Bronchial epithelial cell (primary cell): ENCODE measurements at regions not wholly inside any gene's neighbourhood (a gene's known extent, or its start where the extent isn't known, plus 50 kb on each side); places are given as distances from the start of the nearest gene placed in this dataset.

Source experiments
- DNase-seq: peaks from one replicate; pipeline ENCODE4 v3.0.0-alpha.2; 2010; ENCODE audit warnings: low read depth
- FAIRE-seq: peaks from 2 replicates; lab custom pipeline; 2011; peaks lifted over from hg19 to GRCh38; lab: Jason Lieb, UNC
- H3K27me3 ChIP-seq: 2 replicates; pipeline ENCODE4 v1.5.1; 2011; ENCODE audit warnings: low read length; ENCODE audit not compliant: control insufficient read depth, insufficient read depth
- H3K36me3 ChIP-seq: 2 replicates; pipeline ENCODE4 v1.5.1; 2011; ENCODE audit warnings: low read length; ENCODE audit not compliant: control insufficient read depth, insufficient read depth
- H3K4me3 ChIP-seq: 2 replicates; pipeline ENCODE4 v1.5.1; 2011; ENCODE audit warnings: mild to moderate bottlenecking, low read depth, low read length, control low read depth
- TF ChIP-seq, protein P1 (sequence below): IDR thresholded peaks from 2 replicates; pipeline ENCODE4 v1.5.1; 2011; ENCODE audit warnings: mild to moderate bottlenecking, moderate library complexity, low read length, control low read depth, inconsistent platforms; ENCODE audit not compliant: insufficient read depth, severe bottlenecking

DNA sequence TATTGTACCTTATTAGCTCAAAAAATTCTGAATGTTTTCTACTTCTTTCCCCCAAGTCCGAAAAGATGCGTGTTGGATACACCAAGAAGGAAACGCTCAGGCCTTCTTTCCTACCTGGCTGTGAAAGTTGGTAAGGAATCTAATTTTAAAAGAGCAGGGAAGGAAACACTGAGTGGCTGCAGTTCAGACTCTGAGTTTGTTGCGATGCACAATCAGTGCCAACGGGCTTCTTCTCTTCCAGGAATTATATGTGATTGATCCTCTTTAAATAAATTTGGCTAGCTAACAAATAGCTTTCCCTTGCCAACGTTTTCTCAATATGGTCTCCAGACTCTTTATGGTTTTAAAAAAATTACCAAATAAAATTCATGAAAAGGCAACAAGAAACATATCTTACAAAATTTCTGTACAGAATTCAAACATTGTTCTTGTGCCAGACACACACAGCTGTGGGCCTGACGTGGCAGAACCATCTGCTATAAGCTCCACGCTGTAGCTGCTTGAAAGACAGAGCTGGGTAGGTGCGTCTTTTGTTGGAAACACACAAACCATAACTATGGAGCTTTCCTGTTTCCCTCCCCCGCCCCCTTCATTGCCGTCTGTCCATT is 493.1 kb downstream of the ZNF608 start:
- no peaks in the 10 kb centered on the region for H3K27me3 ChIP-seq
- no peaks in the 10 kb centered on the region for H3K36me3 ChIP-seq
- DNase-seq = no peak
- H3K4me3 ChIP-seq = no peak overlapping the region
- no peak for FAIRE-seq
- TF ChIP-seq, protein P1, sequence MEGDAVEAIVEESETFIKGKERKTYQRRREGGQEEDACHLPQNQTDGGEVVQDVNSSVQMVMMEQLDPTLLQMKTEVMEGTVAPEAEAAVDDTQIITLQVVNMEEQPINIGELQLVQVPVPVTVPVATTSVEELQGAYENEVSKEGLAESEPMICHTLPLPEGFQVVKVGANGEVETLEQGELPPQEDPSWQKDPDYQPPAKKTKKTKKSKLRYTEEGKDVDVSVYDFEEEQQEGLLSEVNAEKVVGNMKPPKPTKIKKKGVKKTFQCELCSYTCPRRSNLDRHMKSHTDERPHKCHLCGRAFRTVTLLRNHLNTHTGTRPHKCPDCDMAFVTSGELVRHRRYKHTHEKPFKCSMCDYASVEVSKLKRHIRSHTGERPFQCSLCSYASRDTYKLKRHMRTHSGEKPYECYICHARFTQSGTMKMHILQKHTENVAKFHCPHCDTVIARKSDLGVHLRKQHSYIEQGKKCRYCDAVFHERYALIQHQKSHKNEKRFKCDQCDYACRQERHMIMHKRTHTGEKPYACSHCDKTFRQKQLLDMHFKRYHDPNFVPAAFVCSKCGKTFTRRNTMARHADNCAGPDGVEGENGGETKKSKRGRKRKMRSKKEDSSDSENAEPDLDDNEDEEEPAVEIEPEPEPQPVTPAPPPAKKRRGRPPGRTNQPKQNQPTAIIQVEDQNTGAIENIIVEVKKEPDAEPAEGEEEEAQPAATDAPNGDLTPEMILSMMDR = no peak

DNA sequence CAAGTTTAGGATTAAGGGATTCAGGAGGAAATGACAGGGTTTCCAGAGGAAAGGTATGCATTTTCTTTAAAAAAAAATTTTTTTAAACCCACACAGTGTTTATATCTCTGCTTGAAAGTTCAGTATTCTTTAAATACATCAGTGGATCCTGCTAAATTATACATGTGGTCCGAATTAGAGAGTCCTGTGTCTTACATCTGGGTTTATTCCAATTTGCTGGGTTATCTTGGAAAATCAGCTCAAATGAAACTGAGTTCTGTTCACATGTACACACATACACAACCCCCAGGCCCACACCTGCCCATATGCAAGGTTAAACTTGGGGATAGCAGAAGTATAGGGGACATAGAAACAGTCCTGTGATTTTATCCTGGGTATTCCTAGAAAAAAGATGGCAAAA is 493.7 kb downstream of the ZNF608 start:
- no peak for DNase-seq
- no peaks in the 10 kb centered on the region for H3K27me3 ChIP-seq
- no peak for FAIRE-seq
- TF ChIP-seq, protein P1 = no peak
- no peak overlapping the region for H3K4me3 ChIP-seq
- no peaks in the 10 kb centered on the region for H3K36me3 ChIP-seq

DNA sequence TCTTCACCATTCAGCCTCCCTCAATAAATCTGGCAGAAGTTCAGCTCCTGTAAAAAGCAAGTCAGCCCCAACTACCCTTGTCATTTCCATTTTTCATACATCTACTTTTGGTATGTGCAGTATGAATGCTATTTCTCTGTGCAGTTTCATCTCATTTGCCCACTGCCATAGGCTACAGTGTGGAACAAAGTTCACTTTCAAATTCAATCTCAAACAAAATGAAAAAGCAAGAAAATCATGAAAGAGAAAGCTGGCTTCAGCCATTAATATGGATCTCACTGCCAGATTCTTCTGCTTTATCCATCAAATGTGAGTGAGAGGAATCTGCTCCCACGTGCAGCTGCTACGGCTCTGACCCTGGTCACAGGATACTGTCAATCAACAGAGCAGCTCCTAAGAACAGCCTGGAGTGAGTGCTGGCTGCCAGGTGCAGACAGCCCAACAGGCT is 494.2 kb downstream of the ZNF608 start:
- FAIRE-seq = no peak
- TF ChIP-seq, protein P1 = no peak

DNA sequence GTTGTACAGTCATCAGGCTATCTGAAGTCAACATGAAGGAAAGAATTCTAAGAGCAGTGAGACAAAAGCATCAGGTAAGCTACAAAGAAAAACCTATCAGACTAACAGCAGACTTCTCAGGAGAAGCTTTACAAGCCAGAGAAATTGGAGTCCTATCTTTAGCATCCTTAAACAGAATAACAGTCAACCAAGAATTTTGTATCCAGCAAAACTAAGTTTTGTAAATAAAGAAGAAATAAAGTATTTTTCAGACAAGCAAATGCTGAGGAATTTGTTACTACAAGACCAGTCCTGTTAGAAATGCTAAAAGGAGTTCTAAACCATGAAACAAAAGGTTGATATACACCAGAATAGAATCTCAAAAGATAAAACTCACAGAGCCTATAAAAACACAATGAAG is 501.2 kb downstream of the ZNF608 start:
- FAIRE-seq (no peak), DNase-seq (no peak)
- H3K36me3 ChIP-seq = no peaks in the 10 kb centered on the region
- no peaks in the 10 kb centered on the region for H3K27me3 ChIP-seq
- H3K4me3 ChIP-seq = no peak overlapping the region
- TF ChIP-seq, protein P1 = no peak

More for the DNA sequence above, 494.2 kb downstream of the ZNF608 start:
- no peak overlapping the region for H3K4me3 ChIP-seq
- no peaks in the 10 kb centered on the region for H3K27me3 ChIP-seq
- no peaks in the 10 kb centered on the region for H3K36me3 ChIP-seq
- no peak for DNase-seq

DNA sequence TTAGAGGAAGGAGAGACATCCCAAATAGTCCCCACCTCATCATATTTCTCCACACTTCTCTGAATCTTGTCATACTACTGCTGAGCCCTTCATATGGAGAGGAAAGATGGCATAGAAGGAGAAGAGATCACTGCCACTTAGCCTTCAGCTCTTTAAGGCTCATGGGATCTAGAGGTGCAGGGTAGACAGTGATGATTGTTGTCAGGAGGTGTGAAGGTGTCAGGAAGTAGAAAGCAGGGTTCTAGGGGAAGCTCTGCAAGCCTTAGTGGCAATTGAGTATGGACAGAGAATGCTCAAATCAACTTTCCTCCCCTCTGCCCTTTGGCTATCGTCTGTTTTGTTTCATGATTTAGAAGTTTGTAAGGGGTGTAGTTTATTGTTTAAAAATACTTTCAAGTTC is 505.7 kb downstream of the ZNF608 start:
- no peak for FAIRE-seq
- Histone ChIP-seq H3K36me3 (no peaks in the 10 kb centered on the region), H3K27me3 (no peaks in the 10 kb centered on the region), H3K4me3 (no peak overlapping the region)
- DNase-seq = no peak
- TF ChIP-seq, protein P1 = no peak

DNA sequence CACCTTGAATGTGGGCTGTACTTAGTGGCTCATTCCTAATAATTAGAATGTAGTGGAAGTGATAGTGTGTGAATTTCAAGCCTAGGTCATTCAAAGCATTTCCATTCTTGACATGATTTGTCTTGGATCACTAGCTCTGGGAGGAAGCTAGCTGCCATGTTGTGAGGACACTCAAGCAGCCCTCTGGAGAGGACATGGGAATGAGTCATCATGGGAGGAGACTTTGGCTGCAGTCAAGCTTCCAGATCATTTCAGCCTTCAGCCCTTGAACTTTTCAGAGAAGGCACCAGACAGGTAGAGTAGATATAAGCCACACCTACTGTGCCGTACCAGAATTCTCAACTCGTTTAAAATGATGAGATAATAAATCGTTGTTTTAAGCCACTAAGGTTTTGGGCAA is 506.9 kb downstream of the ZNF608 start:
- Histone ChIP-seq H3K27me3 (no peaks in the 10 kb centered on the region), H3K36me3 (no peaks in the 10 kb centered on the region), H3K4me3 (no peak overlapping the region)
- FAIRE-seq = no peak
- TF ChIP-seq, protein P1 = no peak
- DNase-seq = no peak
